Urothelium cell line (cell line): ENCODE measurements at regions not wholly inside any gene's neighbourhood (a gene's known extent, or its start where the extent isn't known, plus 50 kb on each side); places are given as distances from the start of the nearest gene placed in this dataset.

Source experiments
- DNase-seq: peaks from one replicate; pipeline ENCODE4 v3.0.0; 2011; ENCODE audit warnings: low spot score, mixed read lengths
- FAIRE-seq: peaks from 2 replicates; lab custom pipeline; 2011; peaks lifted over from hg19 to GRCh38; lab: Jason Lieb, UNC

DNA sequence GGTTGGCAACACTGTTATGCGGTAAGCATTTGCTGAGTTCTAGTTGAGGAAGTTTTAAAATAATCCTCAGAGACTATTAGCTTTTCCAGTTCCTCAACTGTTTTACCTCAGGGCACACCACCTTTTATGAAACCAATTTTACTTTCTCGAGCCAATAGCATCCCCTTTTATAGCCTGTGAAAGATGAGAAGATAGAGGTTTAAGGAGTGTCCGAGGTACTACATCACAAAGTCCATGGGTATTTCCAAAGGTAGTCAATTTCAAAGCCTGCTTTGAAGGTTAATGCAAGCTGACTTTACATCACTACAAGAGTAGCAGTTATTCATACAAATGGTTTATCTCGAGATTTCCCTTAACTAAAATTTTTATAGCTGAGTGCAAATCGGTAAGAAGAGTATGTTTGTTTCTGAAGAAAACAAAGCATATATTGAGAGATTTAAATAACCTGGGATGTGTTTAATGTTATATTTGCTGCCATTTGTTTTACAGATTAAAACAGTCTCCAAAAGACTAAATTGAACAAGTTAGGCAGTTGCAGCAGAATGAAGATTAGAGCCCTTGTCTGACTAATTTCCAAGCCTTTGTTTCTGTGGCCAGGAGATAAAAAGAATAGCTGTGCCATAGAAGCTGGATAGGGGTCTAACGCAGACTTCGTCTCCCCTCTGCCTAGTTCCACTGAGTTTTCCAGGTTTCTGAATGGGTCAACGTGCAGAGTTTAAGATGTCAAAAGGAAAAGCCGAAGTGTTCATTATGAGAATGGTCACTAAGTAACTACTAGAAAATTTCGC, 74.7 kb upstream of the TRPC4 start:
- FAIRE-seq (no peak), DNase-seq (no peak)

DNA sequence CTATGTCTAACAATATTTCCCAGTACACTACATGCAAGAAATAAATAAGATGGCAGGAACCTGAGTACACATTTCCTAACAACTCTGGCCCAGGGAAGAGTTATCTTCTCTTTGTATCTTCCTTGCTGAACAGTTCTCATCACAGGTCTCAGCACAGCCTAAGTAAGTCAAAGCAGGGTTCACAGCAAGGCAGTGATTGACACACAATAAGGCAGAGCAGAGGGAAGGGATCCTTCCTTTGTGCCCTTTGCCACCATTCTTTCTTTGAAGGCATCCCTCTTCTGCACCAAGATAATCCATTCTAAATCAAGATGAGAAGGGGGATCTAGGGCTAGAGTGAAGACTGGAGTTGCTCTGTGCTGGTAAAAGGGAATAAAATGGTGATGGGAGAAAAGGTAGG, 73.4 kb upstream of the TRPC4 start:
- DNase-seq (no peak), FAIRE-seq (no peak)

- DNase-seq (no peak), FAIRE-seq (no peak)
Measured at GRCh38 chr13:37934339-37935191, 65.0 kb upstream of the TRPC4 start.

- DNase-seq (no peak), FAIRE-seq (no peak)
Measured at GRCh38 chr13:37929308-37929707, 59.7 kb upstream of the TRPC4 start.

DNA sequence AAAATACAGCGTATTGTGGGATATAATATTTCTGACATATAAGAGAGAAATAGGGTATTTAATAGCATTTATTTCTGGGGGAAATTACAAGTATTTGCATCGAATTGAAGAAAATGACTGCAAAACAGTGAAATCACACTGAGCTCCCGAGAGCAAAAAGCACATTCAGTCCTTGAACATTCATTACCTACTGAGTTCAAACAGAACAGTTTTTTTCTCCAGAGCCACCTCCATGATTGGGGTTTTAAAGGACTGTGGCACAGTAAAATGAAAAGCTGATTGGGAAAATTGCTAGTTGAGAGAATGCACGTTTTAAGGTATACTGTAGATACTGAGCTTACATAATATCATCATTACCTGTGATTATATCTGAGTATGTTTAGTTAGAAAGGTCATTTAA, 58.0 kb upstream of the TRPC4 start:
- no peak for FAIRE-seq
- DNase-seq, result no peak

DNA sequence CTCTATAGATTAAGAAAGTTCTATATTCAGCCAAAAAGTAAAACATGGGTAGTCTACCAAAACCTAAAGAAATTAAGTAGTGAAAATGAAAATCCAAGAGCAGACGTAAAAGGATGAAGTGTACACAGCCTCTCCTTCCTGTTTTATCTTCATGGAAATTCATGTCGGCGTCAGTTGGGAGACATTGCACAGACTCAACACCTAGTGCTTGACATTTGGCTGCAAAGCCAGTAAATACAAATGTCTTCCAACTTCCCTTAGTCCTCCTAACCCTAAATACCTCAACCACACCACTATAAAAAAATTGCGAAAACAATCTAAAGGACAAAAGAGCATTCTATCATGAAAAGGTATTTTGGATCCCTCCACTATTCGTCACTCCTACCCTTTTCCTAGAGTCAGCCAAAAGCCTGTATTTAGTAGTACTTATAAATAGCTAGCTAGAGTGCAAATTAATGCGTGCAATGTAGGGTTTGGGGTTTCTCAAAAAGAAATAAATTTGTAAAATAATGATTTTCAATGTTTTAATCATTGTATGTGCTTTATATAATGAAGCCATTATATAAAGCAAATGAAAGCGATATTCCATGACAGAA, 56.4 kb upstream of the TRPC4 start:
- FAIRE-seq, result no peak
- DNase-seq, result no peak

DNA sequence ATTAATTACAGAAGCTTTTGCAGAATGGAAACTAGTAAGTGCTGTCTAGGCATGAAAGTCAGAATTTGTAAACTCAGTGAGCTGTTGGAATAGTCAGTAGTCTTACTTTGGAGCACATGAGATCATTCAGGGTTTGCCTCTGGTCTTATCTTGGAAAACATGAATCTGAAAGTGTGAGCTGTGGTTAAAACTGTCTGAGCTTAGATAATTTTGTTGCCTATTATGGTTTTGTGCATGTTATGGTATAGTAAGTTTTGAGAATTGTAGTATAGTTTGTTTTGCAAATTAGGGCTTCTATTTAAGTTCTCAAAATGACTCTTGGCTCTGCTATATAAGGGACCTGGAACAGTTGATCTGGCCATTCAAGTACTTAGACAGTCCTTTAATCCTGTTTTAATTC, 53.7 kb upstream of the TRPC4 start:
- no peak for FAIRE-seq
- DNase-seq, result no peak

GRCh38 chr13:37919329-37919880, 49.8 kb upstream of the TRPC4 start:
- no peak for FAIRE-seq
- DNase-seq, result no peak
